GM18873 (cell line): ENCODE measurements at regions not wholly inside any gene's neighbourhood (a gene's known extent, or its start where the extent isn't known, plus 50 kb on each side); places are given as distances from the start of the nearest gene placed in this dataset.

Experiments used
- ATAC-seq: cut with Tn5 transposase; IDR thresholded peaks from one replicate; pipeline ENCODE4 v1.9.1; 2021; ENCODE audit warnings: mild to moderate bottlenecking, moderate library complexity, moderate number of reproducible peaks; ENCODE audit not compliant: unreplicated experiment, low FRiP score

- no peak for ATAC-seq
Observed at GRCh38 chr13:73608157-73608516, 526.1 kb downstream of the KLF12 start.

GRCh38 chr13:73607489-73608156 lies 526.6 kb downstream of the KLF12 start:
- ATAC-seq = no peak

DNA sequence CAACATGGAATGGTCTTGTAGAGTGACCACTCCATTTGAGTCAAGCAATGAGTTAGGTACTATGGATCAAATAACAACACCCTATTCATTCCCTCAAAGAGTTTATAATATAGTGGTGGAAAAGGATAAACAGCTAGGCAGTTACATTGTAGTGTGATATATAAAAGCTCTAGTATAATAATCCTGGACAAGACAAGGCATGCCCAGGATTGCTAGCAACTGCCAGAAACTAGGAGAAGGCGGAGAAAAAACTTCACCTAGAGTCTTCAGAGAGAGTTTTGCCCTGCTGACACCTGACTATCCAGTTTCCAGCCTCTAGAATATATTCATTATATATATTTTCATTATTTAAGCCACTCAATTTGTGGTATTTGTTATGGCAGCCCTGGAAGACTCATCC lies 530.6 kb downstream of the KLF12 start:
- no peak for ATAC-seq

DNA sequence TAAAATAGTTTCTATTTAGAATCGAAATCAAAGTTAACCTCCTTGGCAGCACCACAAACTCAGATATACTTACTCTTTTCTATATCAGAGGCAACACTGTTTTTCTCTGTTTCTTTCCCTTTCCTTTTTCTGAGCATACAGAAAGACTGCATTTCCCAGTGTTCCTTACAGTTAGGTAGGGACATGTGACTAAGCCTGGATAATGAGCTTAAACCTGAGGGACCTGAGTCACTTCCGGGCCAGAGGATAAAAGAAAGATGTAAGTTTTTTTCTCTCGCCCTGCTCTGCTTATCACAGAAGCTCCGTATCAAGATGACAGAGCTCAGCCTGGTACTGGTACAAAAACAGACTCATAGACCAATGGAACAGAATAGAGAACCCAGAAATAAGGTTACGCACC lies 531.9 kb downstream of the KLF12 start:
- no peak for ATAC-seq

DNA sequence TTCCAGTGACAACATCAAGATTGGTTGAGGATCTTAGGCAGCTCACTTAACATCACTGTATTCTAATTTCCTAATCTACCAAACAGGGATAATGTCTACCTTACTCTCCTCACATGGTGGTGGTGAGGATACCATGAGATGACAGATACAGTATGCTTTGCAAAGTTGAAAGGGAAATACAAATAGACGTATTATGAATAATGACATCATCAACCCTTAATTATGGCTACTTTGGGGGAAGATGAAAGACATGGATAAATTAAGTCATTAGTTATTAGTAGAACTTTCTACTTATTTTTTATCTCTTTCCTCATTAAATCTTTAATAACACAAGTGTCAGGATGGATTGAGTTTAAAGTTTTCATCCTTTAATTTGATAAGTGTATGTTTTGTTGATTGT lies 532.5 kb downstream of the KLF12 start:
- ATAC-seq = no peak

DNA sequence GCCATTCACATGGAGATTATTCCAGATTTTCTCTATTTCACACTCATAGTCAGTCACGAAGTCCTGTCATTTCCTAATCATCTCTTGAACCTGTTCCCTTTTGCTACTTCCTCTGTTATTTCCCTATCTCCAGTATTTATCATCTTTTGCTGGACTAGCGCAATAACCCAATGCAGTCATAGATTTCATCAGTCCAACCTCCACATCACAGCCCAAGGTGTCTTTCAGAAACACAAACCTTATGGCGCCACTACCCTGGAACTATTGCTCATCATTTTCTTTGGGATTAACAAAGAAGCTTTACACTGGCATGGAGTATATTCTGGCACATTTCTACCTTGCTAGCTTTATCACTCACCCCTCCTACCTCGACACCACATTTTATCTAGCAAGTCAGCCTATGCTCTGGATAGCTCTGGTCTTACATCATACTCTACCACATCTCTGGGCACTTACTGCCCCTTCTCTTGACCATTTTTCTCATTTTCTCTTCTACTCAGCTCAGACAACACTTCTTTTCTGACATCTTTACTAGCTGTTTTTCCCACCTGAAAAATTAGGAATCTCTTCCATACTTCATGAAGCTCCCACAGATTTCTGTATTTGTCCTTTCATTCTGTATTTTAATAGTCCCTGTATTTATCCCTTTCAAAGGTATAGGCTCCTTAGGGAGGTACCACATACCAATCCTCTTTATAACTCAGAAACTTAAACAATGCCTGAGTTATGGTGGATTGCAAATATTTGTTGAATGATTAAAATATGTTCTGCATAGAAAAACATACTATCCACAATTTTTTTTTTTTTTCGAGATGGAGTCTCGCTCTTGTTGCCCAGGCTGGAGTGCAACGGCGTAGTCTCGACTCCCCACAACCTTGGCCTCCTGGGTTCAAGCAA lies 534.7 kb downstream of the KLF12 start:
- no peak for ATAC-seq

- no peak for ATAC-seq
Observed at GRCh38 chr13:73598020-73598712, 536.0 kb downstream of the KLF12 start.

DNA sequence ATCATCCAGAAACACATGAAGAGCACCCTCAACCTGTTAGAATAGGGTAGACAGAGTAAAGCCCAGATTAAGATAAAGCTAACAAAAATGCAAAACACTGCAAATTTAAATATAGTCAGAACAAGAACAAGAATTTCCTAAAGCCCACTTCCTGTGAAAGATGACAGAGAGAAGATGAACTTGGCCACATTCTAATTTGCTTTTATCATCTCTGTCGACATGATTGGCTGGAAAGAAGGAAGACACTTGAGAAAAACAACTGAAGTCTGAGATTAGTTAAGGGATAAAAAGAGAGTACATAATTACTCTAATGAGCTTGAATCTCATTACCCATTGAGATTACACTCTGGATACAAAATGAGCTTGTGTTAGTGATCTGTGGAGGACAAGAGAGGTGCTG lies 537.6 kb downstream of the KLF5 start:
- no peak for ATAC-seq

GRCh38 chr13:73593199-73593765 lies 534.5 kb downstream of the KLF5 start:
- ATAC-seq = no peak

- ATAC-seq = no peak
Observed at GRCh38 chr13:73591861-73592260, 533.1 kb downstream of the KLF5 start.

DNA sequence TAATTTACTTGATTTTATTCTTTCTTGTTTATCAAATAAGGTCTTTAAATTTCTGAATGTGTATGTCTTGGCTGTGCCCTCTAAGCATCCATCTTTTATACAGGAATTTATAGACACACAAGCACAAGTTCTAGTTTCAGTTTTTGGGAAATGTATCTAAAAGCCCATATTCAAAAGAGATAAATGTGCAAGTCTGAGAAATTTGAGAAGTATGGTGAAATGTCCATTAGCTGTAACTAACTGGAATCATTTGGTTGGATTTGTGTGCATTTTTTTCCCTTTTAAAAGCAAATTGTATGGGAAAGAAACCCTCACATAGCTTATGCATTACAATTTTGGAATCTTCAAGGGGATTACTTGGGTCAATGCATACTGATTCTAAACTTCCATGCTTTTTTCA lies 532.0 kb downstream of the KLF5 start:
- no peak for ATAC-seq

DNA sequence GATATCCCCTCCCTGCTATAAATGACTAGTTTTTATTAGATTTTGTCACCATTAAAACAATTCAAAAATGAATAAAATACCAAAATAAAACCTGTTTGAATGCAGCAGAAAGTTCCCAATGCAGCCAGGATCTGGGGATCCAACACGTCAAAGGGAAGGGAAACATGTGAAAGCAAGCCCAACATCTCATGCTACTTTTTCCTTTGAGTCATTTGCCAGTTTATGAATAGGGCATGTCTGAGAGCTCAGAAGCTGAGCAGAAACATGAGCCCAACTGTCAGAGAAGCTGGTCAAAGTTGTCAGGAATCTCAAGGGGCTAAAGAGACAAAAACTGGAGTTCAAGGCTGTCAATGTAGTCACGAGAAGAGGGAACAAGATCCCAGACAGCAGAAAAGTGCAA lies 526.4 kb downstream of the KLF5 start:
- no peak for ATAC-seq

- ATAC-seq = no peak
Observed at GRCh38 chr13:73583331-73583730, 524.5 kb downstream of the KLF5 start.

DNA sequence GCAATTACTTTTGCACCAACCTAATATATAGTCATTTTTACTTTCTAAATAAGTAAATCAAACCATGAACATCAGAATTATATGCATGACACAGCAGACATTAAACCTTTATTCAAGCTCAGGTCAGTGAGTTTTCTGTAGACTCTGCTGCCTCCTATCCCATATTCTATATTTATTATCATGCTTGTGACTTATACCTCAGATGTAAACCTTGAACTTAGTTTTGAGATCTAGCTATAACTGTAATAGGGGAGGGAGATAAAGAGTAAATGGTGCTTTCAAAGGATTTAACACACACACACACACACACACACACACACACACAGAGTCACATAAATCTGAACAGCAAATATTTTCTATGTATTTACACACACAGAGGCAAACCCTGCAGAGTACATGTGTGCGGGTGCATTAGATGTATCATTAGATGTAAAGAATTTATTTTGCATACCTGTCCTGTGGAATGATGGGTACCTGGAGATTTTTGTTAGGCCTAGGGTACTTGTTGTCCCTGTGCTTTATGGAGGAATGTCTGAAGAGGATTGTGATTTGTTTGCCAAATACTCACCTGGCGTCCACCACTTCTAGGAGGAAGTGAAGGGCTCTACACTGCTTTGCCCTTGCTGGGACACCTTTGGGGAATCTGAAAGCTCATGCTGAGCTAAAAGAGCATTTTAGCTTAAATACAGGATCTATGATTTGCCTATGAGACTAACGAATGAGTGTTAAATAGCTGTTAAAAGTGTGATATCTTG lies 521.9 kb downstream of the KLF5 start:
- ATAC-seq = no peak

DNA sequence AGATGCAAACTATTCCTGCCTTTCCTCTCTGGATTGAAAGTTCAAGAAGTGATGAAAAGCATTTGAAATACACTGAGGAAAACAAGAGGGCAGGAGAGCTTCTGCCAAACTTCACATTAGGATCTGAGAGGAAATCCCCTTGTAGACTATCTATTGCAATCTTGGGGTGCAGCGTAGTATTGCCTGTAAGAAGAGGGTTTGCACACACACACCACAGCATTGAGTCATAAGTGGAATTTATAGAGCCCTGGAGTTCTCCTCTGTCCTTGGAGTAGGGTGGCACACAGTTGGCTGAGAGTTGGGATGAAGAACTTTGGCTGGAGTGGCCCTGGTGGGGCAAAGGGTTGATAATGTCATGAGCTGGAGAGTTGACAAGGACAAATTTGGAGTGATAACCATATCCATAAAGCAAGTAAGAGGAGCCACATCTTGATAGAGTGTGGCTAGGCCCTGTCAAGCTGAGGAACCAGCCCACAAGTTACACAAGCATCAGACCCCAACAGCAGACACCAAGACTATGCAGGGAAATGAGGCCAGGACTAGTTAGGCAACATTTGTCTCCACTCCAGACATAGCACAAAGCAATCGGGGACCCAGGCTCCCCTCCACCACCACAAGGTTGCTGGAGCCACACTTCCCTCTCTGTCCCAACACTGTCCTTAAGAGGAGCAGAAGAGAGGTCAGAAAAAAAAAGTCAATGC lies 520.9 kb downstream of the KLF5 start:
- no peak for ATAC-seq

GRCh38 chr13:73578251-73578875 lies 519.6 kb downstream of the KLF5 start:
- ATAC-seq = no peak

DNA sequence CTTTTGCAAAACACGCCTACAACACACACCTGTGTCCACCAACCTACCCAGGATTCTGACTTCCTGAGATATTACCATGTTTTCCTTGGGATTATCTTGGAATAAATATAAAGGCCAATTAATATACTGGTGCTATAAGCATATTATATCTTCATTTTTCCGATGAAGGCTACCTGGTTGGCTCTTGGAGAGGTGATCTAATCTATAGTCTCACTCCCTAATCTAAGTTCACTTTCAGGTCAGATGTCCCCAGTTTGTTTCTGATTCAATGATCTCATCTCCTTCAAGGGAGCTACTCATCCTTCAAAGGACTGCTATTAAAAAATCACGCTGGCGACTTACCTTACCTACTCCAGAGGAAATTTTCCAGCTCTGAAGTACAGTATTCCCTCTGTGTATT lies 517.5 kb downstream of the KLF5 start:
- no peak for ATAC-seq

DNA sequence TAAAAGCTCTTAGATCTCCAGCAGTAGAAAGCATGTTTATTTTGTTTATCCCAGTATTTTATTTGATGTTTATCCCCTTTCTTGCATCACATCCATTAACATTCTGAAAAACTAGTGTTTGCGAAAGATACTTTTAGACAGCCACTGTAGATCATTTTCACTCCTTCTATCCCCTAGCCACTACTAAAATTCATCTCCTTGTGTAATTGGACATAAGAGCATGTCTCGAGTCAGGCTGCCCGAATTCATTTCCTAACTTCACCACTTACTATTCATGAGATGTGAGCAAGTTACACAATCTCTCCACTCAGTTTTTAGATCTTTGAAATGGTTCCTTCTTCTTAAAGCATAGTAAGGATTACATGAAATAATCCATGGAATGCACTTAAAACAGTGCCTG lies 514.0 kb downstream of the KLF5 start:
- ATAC-seq = no peak

GRCh38 chr13:73571376-73571775 lies 512.6 kb downstream of the KLF5 start:
- ATAC-seq = no peak
